KMS-11 (cell line): ENCODE measurements at regions not wholly inside any gene's neighbourhood (a gene's known extent, or its start where the extent isn't known, plus 50 kb on each side); places are given as distances from the start of the nearest gene placed in this dataset.

Source experiments
- H2AFZ ChIP-seq: fragments of 200-600 bp; sonication (generic); 2 replicates; pipeline ENCODE4 v1.6.1; 2016; ENCODE audit warnings: antibody characterized with exemption, mixed run types, low read depth
- H3K27ac ChIP-seq: fragments of 200-600 bp; sonication (generic); 2 replicates; pipeline ENCODE4 v1.6.1; 2016; ENCODE audit warnings: mild to moderate bottlenecking, mixed run types
- H3K27me3 ChIP-seq: fragments of 200-600 bp; sonication (generic); 2 replicates; pipeline ENCODE4 v1.6.1; 2017; ENCODE audit warnings: mild to moderate bottlenecking, low read depth, mixed run types, moderate library complexity; ENCODE audit not compliant: insufficient read depth
- H3K36me3 ChIP-seq: fragments of 200-600 bp; sonication (generic); 2 replicates; pipeline ENCODE4 v1.6.1; 2017; ENCODE audit warnings: mild to moderate bottlenecking, mixed run types; ENCODE audit not compliant: insufficient read depth
- H3K4me1 ChIP-seq: fragments of 200-600 bp; sonication (generic); 2 replicates; pipeline ENCODE4 v1.6.1; 2016; ENCODE audit warnings: mild to moderate bottlenecking, low read depth, mixed run types; ENCODE audit not compliant: poor library complexity, severe bottlenecking
- H3K4me2 ChIP-seq: fragments of 200-600 bp; sonication (generic); 2 replicates; pipeline ENCODE4 v1.7.0; 2016; ENCODE audit warnings: mild to moderate bottlenecking, mixed run types
- H3K4me3 ChIP-seq: fragments of 200-600 bp; sonication (generic); IDR thresholded peaks from 2 replicates; pipeline ENCODE4 v1.6.1; 2017; ENCODE audit warnings: low read depth, low read length, mixed read lengths; ENCODE audit not compliant: insufficient read depth
- H3K79me2 ChIP-seq: fragments of 200-600 bp; sonication (generic); 2 replicates; pipeline ENCODE4 v1.6.1; 2016; ENCODE audit warnings: low read depth, mixed run types; ENCODE audit not compliant: insufficient read depth
- H3K9ac ChIP-seq: fragments of 200-600 bp; sonication (generic); 2 replicates; pipeline ENCODE4 v1.6.1; 2016; ENCODE audit warnings: mild to moderate bottlenecking, mixed run types
- H4K20me1 ChIP-seq: fragments of 200-600 bp; sonication (generic); 2 replicates; pipeline ENCODE4 v1.6.1; 2016; ENCODE audit warnings: mild to moderate bottlenecking, mixed run types; ENCODE audit not compliant: insufficient read depth
- CTCF ChIP-seq: fragments of 200-600 bp; sonication (generic); conservative IDR thresholded peaks from 2 replicates; pipeline ENCODE4 v1.6.1; 2017; ENCODE audit warnings: low read depth, mild to moderate bottlenecking, antibody characterized with exemption, low read length, moderate library complexity, mixed read lengths

GRCh38 chr2:122528061-122528460, 772.6 kb downstream of the TSN start:
- Histone ChIP-seq H3K27me3 (no peaks in the 10 kb centered on the region), H3K4me1 (no peaks in the 10 kb centered on the region), H3K4me2 (no peak overlapping the region), H3K79me2 (no peaks in the 10 kb centered on the region), H3K4me3 (no peak overlapping the region), H3K27ac (no peak overlapping the region), H2AFZ (no peak overlapping the region), H4K20me1 (no peaks in the 10 kb centered on the region), H3K36me3 (no peaks in the 10 kb centered on the region), H3K9ac (no peak overlapping the region)
- TF ChIP-seq CTCF = no peak

GRCh38 chr2:122528958-122529705, 773.7 kb downstream of the TSN start:
- H3K4me2 ChIP-seq = no peak overlapping the region
- H3K36me3 ChIP-seq = no peaks in the 10 kb centered on the region
- H3K4me3 ChIP-seq = no peak overlapping the region
- no peak for TF ChIP-seq CTCF
- H3K27me3 ChIP-seq = no peaks in the 10 kb centered on the region
- H3K79me2 ChIP-seq = no peaks in the 10 kb centered on the region
- no peak overlapping the region for H3K27ac ChIP-seq
- no peak overlapping the region for H2AFZ ChIP-seq
- H4K20me1 ChIP-seq = no peaks in the 10 kb centered on the region
- no peaks in the 10 kb centered on the region for H3K4me1 ChIP-seq
- H3K9ac ChIP-seq = no peak overlapping the region

DNA sequence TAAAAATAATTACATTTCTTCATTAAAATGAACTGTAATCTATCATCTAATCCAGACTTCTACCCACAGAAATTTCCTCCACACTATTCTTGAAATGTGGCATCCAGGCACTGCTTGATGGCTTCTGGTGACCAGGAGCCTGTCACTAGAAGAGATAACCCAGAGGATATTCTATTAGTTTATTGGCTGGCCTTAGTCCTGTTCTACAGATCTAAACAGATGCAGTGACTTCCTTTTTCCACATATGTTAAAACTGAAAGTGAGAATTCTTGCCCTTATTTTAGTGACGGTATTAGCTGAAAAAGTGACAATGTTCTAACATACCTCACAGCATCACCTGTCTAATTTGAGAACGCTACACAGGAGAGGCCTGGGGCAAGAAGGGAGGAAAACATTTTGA, 775.4 kb downstream of the TSN start:
- Histone ChIP-seq H3K4me1 (no peaks in the 10 kb centered on the region), H4K20me1 (no peaks in the 10 kb centered on the region), H3K79me2 (no peaks in the 10 kb centered on the region), H3K27me3 (no peaks in the 10 kb centered on the region), H3K36me3 (no peaks in the 10 kb centered on the region), H3K27ac (no peak overlapping the region), H2AFZ (no peak overlapping the region), H3K9ac (no peak overlapping the region), H3K4me2 (no peak overlapping the region), H3K4me3 (no peak overlapping the region)
- TF ChIP-seq CTCF = no peak

DNA sequence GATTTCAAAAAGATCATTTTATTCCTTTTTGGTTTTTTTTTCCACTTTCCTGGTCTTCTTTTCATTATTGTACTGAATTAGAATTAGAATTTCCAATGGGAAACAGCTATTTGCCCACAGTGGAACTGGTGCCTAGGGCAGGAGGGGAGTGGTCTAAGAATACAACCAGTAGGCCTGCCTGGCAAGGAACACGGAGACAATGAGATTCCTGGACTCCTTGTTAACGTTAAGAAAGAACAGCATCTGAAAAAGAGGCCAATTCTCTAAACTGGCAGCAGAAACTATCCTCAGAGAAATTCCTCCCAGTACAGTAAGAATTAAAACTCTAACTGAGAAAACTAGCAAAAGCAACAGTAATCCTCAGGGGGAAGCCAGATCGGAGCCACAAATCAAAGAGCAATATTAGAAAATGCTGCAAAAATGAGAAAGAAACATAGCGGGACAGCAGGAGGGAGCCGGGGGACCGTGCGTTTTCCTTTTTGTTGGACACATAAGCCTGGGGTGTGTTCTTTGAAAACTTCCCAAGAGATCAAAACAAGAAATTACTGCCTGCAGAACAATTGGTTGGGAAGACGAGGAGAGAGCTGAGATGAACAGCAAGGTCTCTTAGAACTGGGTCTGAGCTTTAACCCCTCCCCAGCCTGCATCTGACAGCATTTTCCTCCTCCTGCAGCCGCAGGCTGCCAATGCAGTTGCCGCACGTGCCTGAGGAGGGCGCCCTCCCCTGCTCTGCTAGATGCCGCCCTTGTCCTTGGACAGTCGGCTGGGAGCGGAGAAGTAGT, 776.0 kb downstream of the TSN start:
- Histone ChIP-seq H4K20me1 (no peaks in the 10 kb centered on the region), H3K9ac (no peak overlapping the region), H3K79me2 (no peaks in the 10 kb centered on the region), H3K4me3 (no peak overlapping the region), H3K27ac (no peak overlapping the region), H3K27me3 (no peaks in the 10 kb centered on the region), H3K4me1 (no peaks in the 10 kb centered on the region), H2AFZ (no peak overlapping the region), H3K36me3 (no peaks in the 10 kb centered on the region), H3K4me2 (no peak overlapping the region)
- no peak for TF ChIP-seq CTCF
